ENCODE measurements at regions not wholly inside any gene's neighbourhood (a gene's known extent, or its start where the extent isn't known, plus 50 kb on each side); places are given as distances from the start of the nearest gene placed in this dataset.

DNA sequence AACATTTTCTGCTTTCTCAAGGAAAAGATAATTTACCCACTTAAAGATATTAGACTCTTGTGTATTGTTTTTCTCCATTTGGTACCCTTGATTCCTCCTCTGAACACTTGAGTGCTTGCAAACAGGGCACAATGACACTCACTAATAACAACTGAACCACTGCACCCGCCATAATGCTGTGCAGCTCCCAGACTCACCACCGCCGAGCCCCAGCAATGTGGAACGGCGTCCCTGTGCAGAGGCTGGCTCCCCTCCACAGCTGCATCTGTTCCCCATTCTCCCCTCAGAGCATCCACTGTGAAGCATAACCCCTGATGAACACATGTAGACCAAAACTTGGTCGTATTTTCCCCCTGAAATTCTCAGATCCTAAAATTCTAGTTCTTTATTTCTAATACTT, 276.2 kb upstream of the PLSCR5 start:
- no peak for TF ChIP-seq CTCF (IDR thresholded peaks at IDR 0.05; ENCODE audit: low read depth, low read length)
- Histone ChIP-seq H3K27me3 (ENCODE audit: insufficient read depth, low read depth, severe bottlenecking) (no peaks in the 10 kb centered on the region), H3K4me3 (ENCODE audit: low read depth, low read length) (no peak overlapping the region), H3K9me3 (ENCODE audit: severe bottlenecking) (no peaks in the 10 kb centered on the region), H3K36me3 (no peaks in the 10 kb centered on the region), H3K27ac (no peak overlapping the region)
- no peak for DNase-seq

DNA sequence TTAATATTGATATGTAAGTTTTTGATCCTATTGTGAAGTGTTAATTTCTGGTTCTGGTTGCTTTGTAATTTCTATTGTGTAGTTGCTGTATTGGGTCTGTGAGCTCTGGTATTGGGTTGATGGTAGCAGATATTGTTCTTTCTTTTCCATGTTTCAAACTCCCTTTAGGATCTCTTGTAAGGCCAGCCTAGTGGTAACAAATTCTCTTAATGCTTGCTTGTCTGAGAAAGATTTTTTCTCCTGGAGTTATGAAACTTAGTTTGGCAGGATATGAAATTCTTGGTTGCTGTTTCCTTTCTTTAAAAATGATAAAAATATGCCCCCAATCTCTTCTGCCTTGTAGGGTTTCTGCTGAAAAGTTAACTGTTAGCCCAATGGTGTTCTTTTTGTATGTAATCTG, 268.6 kb upstream of the PLSCR5 start:
- no peak for TF ChIP-seq CTCF (IDR thresholded peaks at IDR 0.05; ENCODE audit: low read depth, low read length)
- H3K27me3 ChIP-seq (ENCODE audit: insufficient read depth, low read depth, severe bottlenecking), result no peaks in the 10 kb centered on the region
- H3K9me3 ChIP-seq (ENCODE audit: severe bottlenecking), result peaks cover 3% of the 10 kb centered on the region
- no peak overlapping the region for H3K4me3 ChIP-seq (ENCODE audit: low read depth, low read length)
- DNase-seq, result no peak
- H3K36me3 ChIP-seq, result no peaks in the 10 kb centered on the region
- no peak overlapping the region for H3K27ac ChIP-seq

DNA sequence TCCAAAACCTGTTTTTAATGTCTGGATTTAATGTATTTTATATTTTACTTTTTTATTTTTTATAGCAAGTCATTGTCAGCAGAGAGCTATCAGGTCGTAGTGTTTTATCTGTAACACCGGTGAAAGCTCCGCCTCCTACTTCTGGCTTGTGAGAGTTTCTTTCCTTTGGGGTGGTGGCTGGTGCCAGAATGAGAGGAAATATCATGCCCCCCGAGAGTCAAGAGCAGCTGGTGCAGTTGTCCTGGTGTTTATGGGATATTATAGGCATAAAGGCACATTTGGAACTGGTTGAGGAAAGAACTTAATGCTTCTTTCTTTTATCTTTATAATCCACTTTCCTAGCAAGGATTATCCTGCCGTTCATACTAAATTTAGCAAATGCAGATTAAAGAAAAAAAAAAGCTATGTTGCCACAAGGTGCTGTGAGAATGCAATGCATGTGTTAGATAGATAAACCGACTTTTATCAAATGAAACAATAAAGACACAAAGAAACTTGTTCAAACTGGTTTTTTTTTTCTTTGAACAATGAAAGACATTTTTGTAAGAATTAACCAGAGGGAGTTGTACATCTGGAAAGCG, 260.1 kb upstream of the PLSCR5 start:
- Histone ChIP-seq H3K4me3 (ENCODE audit: low read depth, low read length) (peak overlapping the region; percentile 27; the same call in 1 of the 2 replicates), H3K36me3 (no peaks in the 10 kb centered on the region), H3K27ac (peak overlapping the region; percentile 65), H3K9me3 (ENCODE audit: severe bottlenecking) (no peaks in the 10 kb centered on the region), H3K27me3 (ENCODE audit: insufficient read depth, low read depth, severe bottlenecking) (no peaks in the 10 kb centered on the region)
- TF ChIP-seq CTCF (IDR thresholded peaks at IDR 0.05; ENCODE audit: low read depth, low read length), result no peak
- peak; percentile 68 for DNase-seq

- TF ChIP-seq CTCF (IDR thresholded peaks at IDR 0.05; ENCODE audit: low read depth, low read length), result no peak
- H3K9me3 ChIP-seq (ENCODE audit: severe bottlenecking), result no peaks in the 10 kb centered on the region
- no peak for DNase-seq
- H3K27ac ChIP-seq, result no peak overlapping the region
- no peak overlapping the region for H3K4me3 ChIP-seq (ENCODE audit: low read depth, low read length)
- H3K27me3 ChIP-seq (ENCODE audit: insufficient read depth, low read depth, severe bottlenecking), result no peaks in the 10 kb centered on the region
- H3K36me3 ChIP-seq, result no peaks in the 10 kb centered on the region
Measured at GRCh38 chr3:146861262-146861661, 256.1 kb upstream of the PLSCR5 start.

DNA sequence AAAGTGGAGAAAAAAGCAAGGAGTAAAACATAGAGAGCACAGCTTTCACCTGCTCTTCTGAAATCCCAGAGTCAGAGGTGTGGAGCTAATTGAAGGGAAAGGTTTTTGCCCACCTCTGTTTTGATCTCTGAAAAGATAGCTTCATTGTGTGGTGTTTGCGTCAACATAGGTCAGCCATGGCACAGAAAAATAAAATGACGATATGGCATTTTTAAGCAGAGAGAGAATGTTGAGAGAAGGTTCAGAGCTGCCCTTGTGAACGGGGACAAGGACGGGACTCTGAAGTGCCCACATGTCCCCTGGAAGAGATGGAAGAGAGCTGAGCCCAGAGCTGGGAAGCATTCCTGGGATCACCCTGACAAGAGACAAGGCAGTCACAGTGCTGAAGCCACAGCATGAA, 249.4 kb upstream of the PLSCR5 start:
- Histone ChIP-seq H3K27ac (no peak overlapping the region), H3K27me3 (ENCODE audit: insufficient read depth, low read depth, severe bottlenecking) (no peaks in the 10 kb centered on the region), H3K9me3 (ENCODE audit: severe bottlenecking) (no peaks in the 10 kb centered on the region), H3K4me3 (ENCODE audit: low read depth, low read length) (no peak overlapping the region), H3K36me3 (no peaks in the 10 kb centered on the region)
- DNase-seq, result no peak
- no peak for TF ChIP-seq CTCF (IDR thresholded peaks at IDR 0.05; ENCODE audit: low read depth, low read length)

DNA sequence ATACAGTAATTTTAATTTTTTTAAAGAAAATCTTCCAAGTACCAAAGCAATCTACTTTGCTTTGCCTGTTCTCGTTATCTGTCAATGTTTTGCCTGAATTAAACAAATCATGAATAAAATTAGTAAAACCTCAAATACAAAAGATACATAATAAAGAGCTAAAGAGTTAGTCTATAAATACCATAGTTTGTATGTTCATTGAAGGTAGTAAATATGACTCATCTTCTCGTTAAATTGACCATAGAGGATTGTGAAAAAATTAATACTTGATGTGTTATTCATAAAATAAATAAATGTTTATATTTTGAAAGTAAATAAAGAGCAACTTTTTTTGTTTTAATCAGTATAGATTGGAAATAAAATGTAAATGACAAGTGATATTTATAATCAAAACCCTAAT, 246.5 kb upstream of the PLSCR5 start:
- Histone ChIP-seq H3K36me3 (no peaks in the 10 kb centered on the region), H3K9me3 (ENCODE audit: severe bottlenecking) (no peaks in the 10 kb centered on the region), H3K4me3 (ENCODE audit: low read depth, low read length) (no peak overlapping the region), H3K27ac (no peak overlapping the region), H3K27me3 (ENCODE audit: insufficient read depth, low read depth, severe bottlenecking) (no peaks in the 10 kb centered on the region)
- no peak for TF ChIP-seq CTCF (IDR thresholded peaks at IDR 0.05; ENCODE audit: low read depth, low read length)
- no peak for DNase-seq
